Lung microvascular endothelial cell (primary cell): ENCODE measurements at regions not wholly inside any gene's neighbourhood (a gene's known extent, or its start where the extent isn't known, plus 50 kb on each side); places are given as distances from the start of the nearest gene placed in this dataset.
"Not testable (repeated sequence)": the region's sequence is repeated elsewhere in the genome, so short reads cannot be mapped to it uniquely, and the experiment has no call there.

Experiments used
- DNase-seq, 2 donors: peaks; one replicate each; pipeline versions ENCODE4 v3.0.0 to v3.0.0-alpha.2; 2010; ENCODE audit warnings: low read depth in 2 of 2

DNA sequence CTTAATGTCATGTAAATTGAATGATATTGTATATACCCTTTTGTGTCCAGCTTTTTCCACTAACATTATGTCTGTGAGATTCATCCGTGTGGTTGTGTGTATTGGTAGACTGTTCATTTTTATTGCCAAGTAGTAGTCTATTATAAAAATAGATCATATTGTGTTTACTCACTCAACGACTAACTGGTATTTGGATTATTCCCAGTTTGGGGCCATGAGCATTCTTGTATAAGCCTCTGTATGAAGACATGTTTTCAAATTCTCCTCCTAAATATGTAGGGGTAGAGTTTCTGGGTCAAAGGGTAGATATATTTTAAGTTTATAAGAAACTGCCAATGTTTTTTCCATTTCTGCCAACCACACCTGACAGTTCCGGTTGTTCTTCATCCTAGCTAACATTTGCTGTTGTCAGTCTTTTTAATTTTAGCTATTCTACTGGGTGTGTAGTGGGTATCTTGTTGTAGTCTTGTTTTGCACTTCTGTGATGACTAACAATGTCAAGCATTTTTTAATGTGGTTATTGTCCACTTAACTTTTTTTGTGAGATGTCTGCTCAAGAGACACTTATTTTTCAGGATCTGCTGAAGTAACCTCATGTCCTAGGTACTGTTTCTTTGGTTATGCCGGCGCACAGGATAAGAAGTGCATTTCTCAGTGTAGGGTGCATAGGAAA lies 93.2 kb downstream of the DACT1 start:
- DNase-seq = no peak

GRCh38 chr14:58731465-58732293 lies 93.9 kb downstream of the DACT1 start:
- DNase-seq = peak; percentile 6 to 91

DNA sequence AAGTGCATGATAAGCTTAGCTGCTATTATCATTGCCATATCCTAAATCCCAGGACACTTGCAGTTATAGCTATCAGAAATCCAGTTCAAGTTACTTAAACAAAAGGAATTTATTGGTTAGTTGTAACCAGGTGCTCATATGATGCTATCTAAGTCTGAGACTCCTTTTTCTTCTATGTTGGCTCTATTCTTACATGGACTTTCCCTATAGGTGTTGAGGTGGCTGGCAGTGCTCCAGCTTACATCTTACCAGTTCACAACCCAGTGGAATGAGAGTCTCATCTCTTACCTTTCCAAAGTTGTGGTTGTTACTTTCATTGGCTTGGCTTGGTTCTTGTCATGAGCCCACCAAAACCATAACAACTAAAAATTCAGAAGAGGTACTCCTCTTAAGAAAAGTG lies 94.6 kb downstream of the DACT1 start:
- no peak for DNase-seq

- DNase-seq = no peak
These were observed 95.9 kb downstream of the DACT1 start for GRCh38 chr14:58733451-58734208.

DNA sequence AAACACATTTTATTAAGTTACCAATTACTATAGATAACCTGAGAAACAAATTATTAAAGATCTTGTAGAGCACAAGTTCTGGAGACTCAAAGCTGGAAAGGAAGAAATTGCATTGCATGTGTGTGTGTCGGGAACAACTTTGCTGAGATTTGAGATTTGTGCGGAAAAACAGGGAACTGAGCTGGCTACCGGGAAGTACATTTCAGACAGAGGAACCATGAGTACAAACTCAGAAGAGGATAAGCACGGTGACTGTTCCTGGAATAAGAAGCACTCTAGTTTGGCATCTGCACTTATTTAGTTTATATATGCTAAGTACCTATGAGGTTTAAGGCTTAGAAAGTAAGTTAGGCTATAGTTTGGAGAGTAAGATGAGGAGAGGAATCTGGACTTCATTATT lies 97.8 kb downstream of the DACT1 start:
- no peak for DNase-seq

DNA sequence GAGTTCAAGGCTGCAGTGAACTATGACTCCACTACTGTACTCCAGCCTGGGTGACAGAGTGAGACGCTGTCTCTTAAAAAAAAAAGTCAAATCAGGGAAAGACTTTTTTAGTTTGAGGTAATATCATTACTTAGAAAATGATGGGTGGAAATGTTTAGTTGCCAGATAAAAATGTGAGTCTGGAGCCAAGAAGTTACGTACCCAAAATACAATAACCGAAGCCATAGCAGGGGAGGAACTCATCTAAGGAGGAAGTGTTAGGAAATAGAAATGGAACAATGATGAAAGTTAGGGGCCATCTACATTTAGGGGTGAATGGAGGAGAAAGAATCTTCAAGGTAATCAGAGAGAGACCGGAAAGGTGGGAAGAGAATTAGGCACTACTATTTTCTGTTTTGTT lies 98.8 kb downstream of the DACT1 start:
- no peak for DNase-seq

DNA sequence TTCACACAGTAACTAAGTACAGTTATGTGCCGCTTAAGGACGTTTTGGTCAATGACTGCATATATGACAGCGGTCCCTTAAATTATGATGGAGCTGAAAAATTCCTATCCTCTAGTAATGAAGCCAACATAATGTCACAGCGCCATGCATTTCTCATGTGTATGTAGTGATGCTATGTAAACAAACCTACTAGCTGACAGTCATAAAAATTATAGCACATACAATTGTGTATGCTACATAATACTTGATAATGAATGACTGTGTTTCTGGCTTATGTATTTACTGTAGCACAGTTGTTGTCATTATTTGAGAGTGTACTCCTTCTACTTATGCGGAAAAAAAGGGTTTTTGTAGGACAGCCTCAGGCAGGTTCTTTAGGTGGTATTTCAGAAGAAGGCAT lies 99.7 kb downstream of the DACT1 start:
- DNase-seq = no peak

GRCh38 chr14:58738189-58738836 lies 100.6 kb downstream of the DACT1 start:
- DNase-seq = peak in 1 of 2 donors; percentile 78

GRCh38 chr14:58738876-58739275 lies 101.1 kb downstream of the DACT1 start:
- DNase-seq = no peak

DNA sequence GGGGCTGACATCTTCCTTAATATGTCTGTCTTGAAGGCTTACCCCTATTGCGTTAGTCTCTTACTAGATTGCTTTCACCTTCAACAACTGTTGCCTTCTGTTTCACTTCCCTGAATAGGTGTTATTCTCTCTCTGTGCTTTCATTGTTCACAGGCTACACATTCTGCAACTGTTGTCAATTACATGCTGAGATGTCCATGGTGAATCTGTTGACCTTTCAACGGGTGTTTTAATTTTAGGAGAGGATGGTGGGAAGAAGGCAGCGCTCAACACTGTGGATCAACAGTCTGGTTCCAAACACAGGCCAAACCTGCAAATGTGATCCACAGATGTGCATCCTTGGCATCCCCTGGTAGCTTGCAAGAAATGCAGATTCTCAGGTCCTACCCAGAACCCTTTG lies 101.9 kb downstream of the DACT1 start:
- DNase-seq = no peak

- DNase-seq = no peak
These were observed 102.7 kb downstream of the DACT1 start for GRCh38 chr14:58740379-58740935.

DNA sequence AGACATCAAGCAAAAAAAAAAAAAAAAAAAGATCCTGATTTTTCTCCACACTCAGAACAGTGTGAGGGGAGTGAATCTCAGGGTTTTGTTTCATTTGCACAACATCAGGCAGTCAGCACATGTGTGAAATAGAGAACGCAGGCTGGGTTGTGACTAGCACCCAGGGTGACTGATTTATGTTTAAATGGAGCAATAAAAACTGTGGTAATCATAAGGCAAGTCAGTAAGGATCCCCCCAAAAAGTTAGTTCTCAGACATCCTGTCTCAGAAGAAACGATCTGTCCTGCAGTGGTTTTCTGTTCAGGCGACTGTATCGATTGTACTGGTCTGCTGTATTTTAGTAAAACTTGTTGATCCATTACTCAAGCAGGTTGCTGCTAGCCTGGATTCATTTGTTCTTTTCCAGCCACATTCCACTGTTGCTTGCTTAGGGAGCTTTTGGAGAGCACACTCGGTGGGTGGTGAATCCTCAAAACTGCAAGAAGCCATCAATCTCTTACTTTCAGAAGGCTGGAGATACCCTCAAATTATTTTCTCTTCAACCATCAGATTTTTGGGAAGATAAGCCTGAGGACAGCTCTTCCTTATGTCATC lies 107.1 kb downstream of the DACT1 start:
- no peak for DNase-seq

DNA sequence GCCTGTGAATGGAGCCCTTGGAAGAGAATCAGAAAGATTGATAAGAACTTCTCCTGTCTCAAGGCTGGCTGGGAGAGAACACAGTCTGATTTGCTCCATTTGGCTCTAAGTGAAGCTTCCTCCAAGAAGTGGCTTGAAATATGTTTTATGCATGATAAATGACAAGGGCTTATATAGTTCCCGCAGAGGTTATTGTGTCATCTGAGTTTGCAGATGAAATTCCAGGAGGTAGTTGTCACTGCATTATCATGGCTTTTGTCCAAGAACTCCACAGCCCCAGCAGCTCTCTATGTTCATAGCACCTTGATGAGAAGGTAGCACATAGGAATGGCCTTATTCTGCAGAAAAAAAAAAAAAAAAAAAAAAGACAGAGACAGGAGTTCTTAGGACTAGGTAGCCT lies 108.5 kb downstream of the DACT1 start:
- DNase-seq = peak; percentile 56 to 60

DNA sequence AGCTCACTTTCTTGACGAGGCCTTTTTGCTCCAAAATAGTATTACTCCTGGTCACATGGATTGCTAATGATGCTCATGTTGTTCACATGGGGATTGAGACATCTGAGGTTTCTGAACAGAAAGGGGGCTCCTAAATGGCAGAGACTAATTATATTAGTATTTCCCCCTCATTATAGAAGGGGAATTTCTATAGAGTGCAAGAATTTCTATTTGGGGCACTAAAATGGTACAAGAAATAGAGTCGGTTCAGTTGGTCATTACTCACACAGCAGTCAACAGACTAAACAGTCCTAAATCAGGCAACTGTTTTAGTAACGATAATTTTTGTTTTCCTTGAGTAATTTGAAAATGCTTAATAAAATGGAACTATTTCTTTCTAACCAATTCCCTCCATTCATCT lies 108.9 kb downstream of the DACT1 start:
- no peak for DNase-seq

DNA sequence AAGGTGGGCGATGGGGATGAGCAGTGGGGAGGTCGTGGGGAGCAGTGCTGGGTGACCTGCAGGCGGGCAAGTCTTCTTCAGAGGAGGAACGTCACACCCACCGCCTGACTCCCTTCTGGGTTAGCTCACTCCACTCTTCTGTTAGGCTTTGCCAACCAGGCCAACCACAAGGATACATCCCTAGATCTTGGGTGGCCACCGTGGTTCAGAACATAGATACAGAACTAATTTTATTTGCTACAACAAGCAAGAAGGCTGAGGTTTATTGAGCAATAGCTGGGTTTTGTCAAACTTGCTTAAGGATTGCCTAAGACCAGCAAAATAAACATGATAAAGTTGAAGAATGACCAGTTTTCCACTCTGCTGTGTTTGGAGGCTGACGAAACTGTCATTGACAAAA lies 109.4 kb downstream of the DACT1 start:
- no peak for DNase-seq

DNA sequence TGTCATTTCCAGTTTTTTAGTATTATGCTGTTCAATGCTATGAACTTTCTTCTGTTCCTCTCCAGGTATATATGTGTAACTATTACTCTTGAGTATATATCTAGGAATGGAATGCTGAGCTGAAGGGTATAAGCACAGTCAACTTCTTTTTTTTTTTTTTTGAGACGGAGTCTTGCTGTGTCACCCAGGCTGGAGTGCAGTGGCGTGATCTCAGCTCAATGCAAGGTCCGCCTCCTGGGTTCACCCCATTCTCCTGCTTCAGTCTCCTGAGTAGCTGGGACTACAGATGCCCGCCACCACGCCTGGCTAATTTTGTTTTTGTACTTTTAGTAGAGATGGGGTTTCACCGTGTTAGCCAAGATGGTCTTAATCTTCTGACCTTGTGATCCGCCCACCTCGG lies 110.5 kb downstream of the DACT1 start:
- not testable (repeated sequence) for DNase-seq

- DNase-seq = peak; percentile 75 to 77
These were observed 111.4 kb downstream of the DACT1 start for GRCh38 chr14:58749066-58749669.

- no peak for DNase-seq
These were observed 112.8 kb downstream of the DACT1 start for GRCh38 chr14:58750321-58751269.

DNA sequence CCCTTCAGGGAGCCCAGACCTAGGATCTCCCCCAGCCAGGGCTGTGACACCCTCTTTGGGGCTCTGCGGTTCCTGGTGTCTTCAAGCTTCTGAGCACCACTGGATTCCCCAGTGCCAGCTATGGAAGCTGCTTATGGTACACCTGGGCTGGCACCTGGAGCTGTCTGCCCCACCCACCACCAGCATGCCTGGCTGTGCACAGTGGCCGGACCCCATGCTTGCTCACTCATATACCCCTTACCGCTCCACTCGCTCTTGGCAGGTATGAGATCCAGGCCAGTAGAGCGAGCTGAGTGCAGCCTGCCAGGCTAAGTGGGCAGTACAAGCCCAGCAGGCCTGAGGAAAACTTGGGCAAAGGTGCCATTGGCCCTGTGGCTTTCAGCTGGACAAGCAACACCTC lies 114.0 kb downstream of the DACT1 start:
- no peak for DNase-seq

- DNase-seq = no peak
These were observed 114.5 kb downstream of the DACT1 start for GRCh38 chr14:58752289-58752688.
